HG03469 (cell line): ENCODE measurements at regions not wholly inside any gene's neighbourhood (a gene's known extent, or its start where the extent isn't known, plus 50 kb on each side); places are given as distances from the start of the nearest gene placed in this dataset.

Experiments
- ATAC-seq: cut with Tn5 transposase; IDR thresholded peaks from one replicate; pipeline ENCODE4 v1.9.1; 2021; ENCODE audit warnings: mild to moderate bottlenecking, moderate library complexity, moderate number of reproducible peaks; ENCODE audit not compliant: unreplicated experiment

DNA sequence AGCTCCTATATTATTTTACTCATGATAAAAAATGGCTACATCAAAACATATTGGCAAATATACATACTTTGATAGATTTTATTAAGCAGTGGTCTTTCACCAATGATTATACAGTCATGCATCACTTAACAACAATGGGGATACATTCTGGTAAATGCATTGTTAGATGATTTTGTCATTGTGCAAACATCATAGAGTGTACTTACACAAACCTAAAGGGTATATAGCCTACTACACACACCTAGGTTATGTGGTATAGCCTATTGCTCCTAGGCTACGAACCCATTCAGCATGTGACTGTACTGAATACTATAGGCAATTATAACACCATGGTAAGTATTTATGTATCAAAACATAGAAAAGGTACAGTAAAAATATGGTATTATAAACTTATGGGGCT, 98.9 kb upstream of the IL6 start:
- ATAC-seq = no peak

GRCh38 chr7:22627136-22627535, 99.9 kb upstream of the IL6 start:
- no peak for ATAC-seq

- no peak for ATAC-seq
Observed at GRCh38 chr7:22625251-22625650, 101.7 kb upstream of the IL6 start.

DNA sequence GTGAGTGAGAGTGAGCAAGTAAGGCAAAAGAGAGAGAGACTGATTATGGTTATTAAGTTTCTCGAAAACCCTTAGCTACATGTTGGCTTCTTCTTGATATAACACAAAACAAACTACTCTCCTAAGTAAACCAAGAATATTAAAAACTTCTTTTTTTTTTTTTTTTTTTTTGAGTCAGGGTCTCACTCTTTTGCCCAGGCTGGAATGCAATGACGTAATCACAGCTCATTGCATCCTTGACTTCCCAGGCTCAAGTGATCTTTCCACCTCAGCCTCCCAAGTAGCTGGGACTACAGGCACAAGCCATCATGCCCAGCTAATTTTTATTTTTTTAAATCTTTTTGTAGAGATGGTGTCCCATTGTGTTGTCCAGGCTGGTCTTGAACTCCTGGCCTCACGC, 102.2 kb upstream of the IL6 start:
- ATAC-seq = no peak

DNA sequence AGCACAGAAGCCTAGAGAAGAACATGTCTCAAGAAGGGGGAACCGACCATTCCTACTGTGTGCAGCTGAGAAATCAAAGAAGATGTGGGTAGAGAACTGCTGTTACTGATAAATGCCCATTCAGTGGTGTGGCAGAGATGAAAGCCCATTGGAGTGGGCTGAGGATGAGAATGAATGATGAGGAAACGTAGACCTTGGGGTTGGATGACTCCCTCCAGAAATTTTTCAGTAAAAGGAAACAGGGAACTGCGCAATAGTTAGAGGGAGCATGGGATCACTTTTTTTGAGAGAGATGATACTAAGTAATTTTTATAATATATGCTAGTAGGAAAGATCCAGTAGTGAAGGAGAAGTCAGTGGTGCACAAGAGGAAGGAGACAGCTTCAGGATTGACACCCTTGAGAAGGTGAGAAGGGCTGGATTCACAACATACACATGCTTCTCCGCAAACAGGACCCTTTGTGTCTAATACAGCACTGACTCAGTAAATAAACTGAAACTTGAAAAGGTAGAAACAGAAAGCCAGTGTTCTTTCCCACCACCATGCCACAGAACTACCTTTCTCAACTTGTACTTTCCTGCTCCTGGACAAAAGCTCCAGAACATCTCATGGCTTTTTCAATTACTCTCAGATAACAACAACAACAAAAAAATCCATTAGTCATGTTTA, 104.7 kb upstream of the IL6 start:
- ATAC-seq = no peak

- no peak for ATAC-seq
Observed at GRCh38 chr7:22618528-22618927, 108.5 kb upstream of the IL6 start.

DNA sequence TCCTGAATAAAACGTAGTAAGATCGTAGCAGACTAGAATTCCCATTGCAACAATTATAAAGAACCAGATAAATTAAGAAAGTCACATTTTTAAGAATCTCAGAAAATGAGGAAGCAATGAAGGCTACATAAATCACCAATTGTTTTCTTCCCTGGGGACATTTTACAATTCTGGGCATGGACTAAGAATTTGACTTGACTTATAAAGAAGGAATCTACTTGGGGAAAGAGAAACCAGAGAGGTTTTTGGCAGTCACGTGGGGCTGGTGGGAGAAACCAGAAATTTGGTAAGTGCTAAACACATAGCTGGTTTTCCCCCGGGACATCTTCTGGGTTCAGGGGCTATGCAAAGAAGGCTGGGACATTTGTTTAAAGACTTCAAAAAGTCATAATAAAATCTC, 109.8 kb upstream of the IL6 start:
- ATAC-seq = no peak

DNA sequence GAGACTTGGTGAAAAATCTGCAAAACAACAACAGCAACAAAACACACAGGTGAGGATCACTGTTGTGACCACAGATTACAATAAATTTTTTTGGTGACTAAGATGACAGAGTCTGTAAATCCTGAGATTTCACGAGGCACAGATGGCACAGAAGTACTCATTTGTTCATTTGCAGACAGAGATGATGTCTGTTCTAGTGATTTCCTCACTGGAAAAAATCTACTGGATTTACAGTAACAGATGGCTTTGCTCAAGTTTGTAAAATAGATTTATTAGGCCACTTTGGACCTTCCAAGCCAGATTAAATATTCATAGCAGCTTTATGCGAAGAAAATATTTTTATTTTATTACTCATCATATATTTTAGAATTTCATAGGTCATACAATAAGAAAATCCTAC, 113.5 kb upstream of the IL6 start:
- no peak for ATAC-seq

DNA sequence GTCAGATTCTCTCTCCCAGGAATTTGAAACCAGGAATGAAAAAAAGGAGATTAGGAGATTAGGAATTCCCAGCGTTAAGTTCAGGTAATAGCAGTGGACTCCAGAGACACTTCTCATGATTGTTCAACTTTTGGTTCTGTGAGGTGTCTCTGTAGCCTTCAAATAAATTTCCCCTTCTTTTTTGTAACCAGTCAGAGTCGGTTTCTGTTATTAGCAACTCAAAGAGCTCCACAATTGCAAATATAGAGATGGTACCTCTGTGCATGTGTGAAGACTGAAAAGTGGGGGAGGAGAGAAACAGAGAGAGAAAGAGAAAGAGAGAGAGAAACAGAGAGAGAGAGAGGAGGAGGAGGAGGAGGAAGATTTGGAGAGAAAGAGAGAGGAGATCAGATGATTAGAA, 112.8 kb upstream of the STEAP1B start:
- ATAC-seq = no peak

DNA sequence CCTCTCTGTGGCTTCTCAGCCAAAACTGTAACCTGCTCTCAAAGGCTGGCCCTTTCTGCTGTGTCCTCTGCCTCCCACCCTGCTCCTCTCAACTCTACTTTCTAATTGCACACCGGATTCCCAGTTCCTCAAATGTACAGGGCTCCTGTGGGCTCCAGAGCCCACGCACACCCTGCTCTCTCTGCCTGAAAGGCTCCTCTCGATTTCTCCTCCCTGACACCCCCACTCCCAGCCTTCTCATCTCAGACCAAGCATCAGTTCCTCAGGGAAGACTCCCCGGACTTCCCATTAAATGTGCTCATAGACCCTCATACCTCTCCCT, 111.7 kb upstream of the STEAP1B start:
- no peak for ATAC-seq

DNA sequence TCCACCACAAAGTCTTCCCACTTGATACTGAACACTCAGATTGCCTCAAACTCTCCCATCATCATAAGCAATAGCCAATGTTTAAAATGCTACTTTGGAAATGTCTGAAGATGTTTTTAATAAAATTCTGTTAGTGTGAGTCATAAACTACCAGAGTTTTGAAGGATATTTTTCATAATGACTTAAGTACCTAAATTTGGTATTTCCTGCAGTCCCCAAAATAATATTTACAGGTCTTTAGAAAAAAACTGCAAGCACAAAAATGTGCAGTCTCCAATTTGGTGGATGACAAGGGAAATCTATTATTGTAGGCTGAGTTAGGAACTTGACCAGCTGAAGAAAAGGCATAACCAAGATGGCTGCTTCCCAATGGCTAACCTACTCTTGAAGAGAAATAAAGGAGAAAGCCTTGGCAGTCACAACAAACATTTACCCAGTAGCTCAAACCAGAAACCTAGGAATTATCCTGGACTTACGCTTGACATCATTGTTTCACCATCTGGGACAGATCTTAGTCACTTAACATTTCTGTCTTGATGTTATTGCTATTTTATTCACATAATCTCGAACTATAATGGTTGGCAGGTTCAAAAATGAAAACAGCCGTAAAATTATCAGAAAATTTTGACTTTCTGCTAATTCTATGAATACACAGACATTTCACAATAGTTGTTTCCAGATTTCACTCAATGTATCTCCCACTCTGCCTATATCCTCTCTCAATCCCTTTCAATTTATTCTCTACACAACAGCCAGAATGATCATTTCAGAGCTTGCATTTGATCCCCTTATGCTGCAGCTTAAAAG, 111.2 kb upstream of the STEAP1B start:
- no peak for ATAC-seq

DNA sequence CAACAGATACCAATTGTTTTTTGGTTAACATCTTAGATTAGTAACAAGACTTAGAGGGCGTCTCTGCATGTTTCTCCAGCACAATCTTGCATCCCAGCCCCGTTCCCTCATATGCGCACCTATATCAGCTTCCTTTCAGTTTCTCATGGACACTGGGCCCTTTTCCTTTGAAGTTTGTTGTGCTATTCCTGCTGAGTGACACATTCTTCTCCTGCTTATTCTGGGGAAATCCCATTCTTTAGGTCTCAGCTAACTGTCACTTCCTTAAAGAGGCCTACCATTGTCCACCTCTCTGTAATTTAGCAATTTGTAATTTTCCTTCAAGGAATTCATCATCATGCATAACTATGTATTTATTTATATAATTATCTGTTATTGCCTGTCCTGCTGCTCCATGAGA, 110.3 kb upstream of the STEAP1B start:
- no peak for ATAC-seq

DNA sequence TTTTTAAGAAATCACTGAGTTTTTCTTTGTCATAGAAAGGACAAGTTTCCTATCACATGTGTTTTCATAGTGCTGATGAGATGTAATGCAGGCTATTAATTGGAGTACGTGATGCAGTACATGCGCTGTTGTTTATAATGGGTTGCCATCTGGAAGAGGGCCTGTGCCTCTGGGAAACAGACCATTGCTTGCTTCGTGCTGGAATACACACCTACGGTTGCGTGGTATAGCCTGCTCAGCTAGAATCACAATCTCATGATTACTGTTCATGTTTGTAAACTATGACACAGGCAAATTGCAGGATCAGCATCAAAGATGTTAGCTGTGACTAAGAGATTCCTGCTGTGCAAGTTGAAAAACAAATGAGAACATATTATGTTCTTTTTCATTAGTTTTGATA, 107.2 kb upstream of the STEAP1B start:
- ATAC-seq = no peak

GRCh38 chr7:22604246-22604645, 104.3 kb upstream of the STEAP1B start:
- no peak for ATAC-seq

GRCh38 chr7:22601812-22602565, 102.0 kb upstream of the STEAP1B start:
- no peak for ATAC-seq

DNA sequence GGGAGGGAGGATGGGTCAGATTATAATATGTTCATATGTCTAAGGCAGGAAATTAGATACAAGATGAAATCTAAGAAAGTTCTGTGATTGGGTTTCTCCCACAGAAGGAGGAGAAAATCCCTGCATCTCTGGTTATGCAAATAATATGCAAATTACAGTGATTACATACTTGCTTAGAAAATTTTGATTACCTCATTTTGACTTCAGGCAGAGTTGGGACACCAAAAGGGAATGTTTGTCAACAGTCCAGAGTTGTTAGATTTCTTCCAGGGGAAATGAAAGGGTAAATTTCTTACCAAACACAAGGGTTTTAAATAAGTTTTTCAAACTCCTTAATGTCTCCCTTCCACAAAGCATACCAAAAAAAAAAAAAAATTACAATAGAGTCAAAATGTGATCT, 101.4 kb upstream of the STEAP1B start:
- no peak for ATAC-seq

GRCh38 chr7:22601003-22601402, 101.0 kb upstream of the STEAP1B start:
- ATAC-seq = no peak

DNA sequence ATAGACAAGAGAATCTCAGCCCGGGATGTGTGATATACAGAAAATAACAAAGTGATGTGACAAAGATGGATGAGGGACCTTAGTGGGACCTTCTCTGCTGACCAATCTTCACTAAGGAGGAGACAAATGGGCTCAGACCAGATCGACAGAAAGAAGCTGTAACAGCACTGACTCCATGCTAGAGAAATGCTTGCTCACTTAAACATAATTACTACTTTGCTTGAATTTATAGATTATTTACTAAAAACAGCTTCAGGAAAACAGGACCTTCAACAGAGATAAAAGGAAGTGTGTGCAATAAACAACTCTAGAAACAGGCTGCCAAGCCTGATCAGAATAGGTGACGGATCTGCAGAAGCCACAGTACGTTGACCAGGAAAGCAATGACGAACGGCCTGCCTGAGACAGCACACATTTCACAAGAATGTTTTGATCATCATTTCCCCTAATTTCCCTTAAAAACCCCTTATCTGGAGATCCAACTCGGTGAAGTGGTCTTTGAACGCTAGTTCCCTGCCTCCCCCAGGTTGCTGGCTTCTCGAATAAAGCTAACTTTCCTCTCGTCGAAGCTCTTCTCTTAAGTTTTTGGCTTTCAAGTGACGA, 98.4 kb upstream of the STEAP1B start:
- ATAC-seq = no peak

DNA sequence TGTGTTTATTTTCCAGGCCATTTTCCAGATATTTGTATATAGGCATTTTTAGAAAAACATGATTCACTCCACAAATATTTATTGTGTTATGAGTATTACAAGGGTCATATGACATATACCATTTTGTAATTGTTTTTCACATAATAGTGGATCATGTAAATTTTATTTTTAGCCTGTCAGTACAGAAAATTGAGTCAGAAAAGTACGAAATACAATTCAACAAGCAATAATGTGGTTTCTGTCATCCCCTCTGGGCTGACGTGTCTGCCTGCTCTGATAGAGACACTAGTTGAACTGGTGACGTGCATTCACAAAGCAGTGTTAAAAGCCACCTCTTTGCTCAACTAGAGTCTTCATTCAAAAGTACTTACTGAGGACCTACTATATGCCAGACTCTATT, 97.9 kb upstream of the STEAP1B start:
- ATAC-seq = no peak

DNA sequence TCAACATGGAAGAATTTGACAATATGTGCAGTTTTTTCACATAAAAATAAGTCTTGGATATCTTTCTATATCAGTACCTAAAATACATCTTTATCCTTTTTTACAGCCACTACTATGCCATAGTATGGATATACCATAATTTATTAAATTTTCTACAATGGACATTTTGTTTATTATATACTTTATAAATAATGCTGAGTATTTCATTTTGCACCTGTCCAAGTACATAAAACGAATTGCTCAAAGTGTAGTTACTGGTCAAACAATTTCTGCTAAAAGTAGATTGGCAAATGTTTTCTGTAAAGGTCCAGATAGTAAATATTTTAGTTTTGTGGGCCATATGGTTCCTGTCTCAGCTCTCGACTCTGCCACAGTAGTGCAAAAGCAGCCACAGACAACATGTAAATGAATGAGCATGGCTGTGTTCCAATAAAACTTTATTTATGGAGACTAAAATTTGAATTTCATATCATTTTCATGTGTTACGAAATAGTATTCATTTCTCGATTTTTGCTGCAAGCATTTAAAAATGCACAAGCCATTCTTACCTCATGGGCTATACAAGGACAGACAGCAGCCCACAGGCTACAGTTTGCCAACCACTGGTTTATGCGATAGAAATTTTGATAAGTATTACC, 96.9 kb upstream of the STEAP1B start:
- ATAC-seq = no peak

DNA sequence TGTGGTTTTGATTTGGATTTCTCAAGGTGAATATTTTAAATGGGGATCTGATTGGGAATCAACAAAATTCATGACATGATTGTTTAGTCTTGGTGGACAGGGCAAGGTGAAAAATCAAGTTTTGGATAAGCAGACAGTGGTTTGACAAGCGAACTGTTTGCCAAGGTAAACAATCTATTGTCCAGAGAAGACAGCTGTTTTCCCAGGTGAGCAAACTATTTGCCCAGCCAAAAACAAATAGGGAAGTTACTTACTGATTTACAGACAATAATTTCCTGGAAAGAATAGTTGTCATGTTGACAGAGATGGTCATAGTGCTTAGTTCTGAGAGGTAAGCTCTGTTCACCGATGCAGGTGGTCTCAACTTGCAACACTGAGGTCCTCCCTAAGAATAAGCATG, 94.0 kb upstream of the STEAP1B start:
- no peak for ATAC-seq
